ELR (cell line): ENCODE measurements at regions not wholly inside any gene's neighbourhood (a gene's known extent, or its start where the extent isn't known, plus 50 kb on each side); places are given as distances from the start of the nearest gene placed in this dataset.
A peak's percentile ranks its signal among the peaks of the same experiment; 100 is the strongest.
"Not testable (repeated sequence)": the region's sequence is repeated elsewhere in the genome, so short reads cannot be mapped to it uniquely, and the experiment has no call there.

Source experiments
- DNase-seq: peaks from one replicate; pipeline ENCODE4 v3.0.0-alpha.2; 2015; ENCODE audit warnings: low read depth

GRCh38 chr11:39674761-39675160 lies 1784.7 kb downstream of the LRRC4C start:
- no peak for DNase-seq

DNA sequence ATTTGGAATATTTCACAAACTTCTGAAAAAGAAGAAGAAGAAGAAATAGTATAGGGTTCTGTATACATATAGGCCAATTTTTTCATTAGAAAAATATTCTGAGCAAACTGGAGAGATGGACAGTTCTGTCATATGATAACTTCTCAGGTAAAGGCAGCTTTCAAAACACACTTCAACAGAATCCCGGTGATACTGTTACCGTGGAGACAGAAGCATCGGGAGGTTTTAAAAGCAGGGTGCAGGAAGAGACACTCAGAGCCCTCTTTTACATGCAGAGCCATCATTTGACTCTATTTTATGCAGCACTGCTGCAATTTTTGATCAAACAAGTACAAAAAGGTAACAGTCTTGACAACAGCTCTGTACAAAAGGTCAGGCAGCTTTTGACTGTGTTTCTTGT lies 1785.4 kb downstream of the LRRC4C start:
- no peak for DNase-seq

DNA sequence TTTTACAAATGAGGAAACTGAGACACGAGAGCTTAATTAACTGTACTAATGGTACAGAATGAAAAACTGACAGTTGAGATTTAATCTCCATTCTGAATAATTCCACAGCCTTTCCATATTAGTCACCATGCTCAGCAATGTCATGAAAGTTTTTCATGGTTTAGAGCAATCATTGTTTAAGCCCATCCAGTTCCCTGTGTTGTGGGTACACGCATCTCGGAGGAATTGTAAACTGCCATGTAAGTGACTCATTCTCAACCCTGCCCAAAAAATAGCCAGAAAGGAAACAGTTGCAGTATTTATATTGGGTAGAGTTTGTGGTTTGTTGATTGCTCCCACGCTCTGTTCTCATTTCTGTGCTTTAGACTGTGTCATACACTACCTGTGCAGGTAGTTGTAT lies 1790.8 kb downstream of the LRRC4C start:
- peak; percentile 70 for DNase-seq

- no peak for DNase-seq
These were observed 1795.4 kb downstream of the LRRC4C start for GRCh38 chr11:39664023-39664422.

DNA sequence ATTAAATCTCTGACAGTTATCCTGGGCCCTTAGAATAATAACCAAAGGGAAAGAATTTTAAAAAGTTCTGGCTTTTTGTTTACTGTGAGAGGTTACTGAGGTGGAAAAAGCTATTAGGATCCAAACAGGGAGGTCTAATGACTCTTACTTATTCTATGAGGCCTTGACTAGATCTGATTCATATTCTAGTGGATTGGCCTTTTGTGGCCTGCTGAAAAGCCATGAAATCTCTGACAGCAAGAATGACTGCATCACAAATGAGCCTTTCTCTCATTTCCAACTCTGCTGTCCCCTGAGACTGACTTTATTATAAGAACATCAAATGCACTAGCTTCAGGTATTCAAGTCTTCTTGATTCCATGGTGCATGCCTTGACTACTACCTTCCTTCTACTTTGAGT lies 1797.6 kb downstream of the LRRC4C start:
- no peak for DNase-seq

DNA sequence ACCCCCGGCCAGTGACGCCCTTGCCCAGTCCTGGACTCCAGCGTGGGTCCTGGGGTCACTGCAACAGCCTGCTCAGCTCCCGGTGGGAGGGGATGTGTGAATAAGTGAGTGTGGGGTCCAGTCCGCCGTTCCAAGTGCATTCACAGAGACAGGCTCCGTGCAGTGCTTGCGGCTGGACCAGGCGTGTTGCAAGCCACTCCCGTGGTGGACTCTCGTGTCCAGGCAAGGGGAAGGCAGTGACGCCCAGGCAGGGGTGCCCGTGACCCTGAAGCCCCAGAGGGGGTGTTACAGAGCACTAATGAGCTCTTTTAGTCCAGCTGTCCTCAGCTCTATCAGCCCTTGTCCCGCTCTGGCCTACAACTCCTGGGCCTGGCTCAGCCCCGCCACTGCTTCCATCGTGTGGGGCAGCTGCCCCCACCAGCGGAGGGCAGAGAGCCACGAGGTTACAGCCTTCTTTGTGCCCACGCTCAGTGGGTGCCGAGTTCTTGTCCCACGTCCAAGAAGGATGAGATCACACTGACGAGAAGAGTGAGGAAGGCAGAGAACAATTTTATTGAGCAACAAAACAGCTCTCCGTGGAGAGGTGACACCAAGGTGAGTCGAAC lies 1807.5 kb downstream of the LRRC4C start:
- no peak for DNase-seq

DNA sequence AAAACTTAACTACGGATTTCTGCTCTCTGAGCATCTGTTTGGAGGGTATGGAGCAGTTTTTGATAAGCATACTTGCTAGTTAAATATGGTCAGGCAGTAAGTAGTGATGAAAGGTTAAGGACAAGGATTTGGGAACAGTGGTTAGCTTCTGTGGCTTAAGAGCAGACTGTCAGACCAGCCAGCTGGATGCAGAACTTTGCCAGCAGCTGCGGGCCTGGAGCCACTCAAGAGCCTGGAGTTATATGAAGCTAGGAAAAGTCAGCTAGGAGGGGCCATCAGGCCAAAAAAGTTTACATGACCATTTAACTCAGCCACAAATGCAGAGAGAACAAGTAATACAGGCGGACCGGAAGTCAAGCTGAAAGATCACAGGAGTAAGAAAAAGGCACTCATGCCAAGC lies 1817.7 kb downstream of the LRRC4C start:
- no peak for DNase-seq

- DNase-seq, result no peak
These were observed 1829.1 kb downstream of the LRRC4C start for GRCh38 chr11:39630365-39630764.

GRCh38 chr11:39628311-39628710 lies 1831.1 kb downstream of the LRRC4C start:
- DNase-seq, result no peak

- not testable (repeated sequence) for DNase-seq
These were observed 1839.1 kb downstream of the LRRC4C start for GRCh38 chr11:39620309-39620708.

GRCh38 chr11:39617971-39618370 lies 1841.5 kb downstream of the LRRC4C start:
- DNase-seq, result no peak

DNA sequence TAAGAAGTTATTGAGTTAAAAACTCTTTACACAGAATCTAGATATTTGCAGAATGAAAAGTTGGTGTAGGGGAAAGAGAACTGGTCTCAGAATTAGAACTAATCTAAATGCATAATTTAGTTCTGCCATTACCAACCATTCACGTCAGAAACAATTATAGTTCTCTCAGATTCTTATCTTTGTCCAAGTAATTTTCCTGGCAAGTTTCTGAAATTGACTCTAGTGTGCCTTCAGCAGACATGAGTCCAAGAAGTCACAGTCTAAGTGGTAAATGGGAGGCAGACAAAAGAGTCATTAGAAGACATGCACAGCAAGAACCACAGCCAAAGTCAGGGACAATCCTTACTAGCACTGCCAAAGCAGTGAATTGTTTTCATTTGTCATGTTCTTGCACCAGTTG lies 1870.1 kb downstream of the LRRC4C start:
- no peak for DNase-seq

- DNase-seq, result no peak
These were observed 1873.4 kb downstream of the LRRC4C start for GRCh38 chr11:39586036-39586435.

DNA sequence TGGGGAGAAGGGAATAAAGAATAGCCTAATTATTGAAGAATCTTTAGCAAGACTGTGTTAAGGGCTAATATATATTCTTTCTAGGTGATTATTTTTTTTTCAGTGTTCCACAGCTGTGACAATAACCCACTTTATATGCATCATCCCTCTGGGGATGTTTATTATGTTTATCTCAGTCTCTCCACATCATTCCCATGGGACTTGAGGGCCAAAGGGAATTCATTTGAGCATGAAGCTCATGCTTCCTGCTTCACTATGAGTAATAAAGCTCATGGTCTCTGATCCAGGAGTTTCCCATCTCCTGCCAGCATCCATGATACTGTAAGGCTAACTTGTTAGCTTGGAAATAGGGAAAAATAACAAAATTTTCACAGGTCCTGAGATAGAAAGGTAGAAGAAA lies 1888.4 kb downstream of the LRRC4C start:
- peak; percentile 2 for DNase-seq

GRCh38 chr11:39570526-39570925 lies 1888.9 kb downstream of the LRRC4C start:
- DNase-seq, result no peak

DNA sequence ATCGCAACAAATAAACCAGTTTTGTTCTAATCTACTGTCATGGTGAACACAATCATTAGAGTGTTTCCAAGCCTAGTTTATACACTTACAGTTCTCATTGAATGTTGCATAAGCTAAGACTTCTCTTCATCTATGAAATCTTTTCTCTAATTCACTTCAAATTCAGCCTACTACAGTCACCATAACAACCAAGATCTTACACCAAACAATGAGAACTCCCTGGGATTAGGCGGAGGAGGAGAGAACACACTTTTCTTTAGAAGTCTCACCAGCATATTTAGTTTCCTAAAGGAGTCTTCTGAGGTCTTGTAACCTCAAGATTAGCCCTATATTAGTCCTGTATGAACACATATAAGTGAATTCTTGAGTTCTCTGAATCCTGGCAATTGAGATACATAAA lies 1889.7 kb downstream of the LRRC4C start:
- DNase-seq, result no peak

GRCh38 chr11:39542460-39542859 lies 1917.0 kb downstream of the LRRC4C start:
- DNase-seq, result peak; percentile 17

DNA sequence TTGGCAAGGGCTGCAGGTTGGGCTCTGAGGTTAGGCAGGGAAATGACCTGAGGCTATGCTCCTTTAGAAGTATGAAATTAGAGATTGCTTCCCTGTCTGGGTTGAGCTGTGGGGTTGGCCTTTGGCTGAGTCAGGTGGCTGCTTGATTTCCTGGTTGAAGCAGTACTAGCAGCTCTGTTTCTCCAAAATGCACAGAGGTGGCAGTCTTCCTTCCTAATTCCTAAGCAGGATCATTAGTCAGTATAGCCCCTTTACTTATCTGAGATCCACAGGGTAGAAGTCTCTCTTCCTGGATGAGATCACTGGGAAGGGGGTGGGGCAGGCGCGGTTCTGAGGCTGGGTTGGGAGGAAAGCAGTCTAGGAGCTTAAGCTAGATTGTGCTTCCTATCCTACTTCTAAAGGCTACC lies 1917.5 kb downstream of the LRRC4C start:
- peak; percentile 24 for DNase-seq

GRCh38 chr11:39536323-39536722 lies 1923.1 kb downstream of the LRRC4C start:
- DNase-seq, result not testable (repeated sequence)
